D341Med (cell line): ENCODE measurements at regions not wholly inside any gene's neighbourhood (a gene's known extent, or its start where the extent isn't known, plus 50 kb on each side); places are given as distances from the start of the nearest gene placed in this dataset.

ENCODE experiments used
- DNase-seq: peaks from one replicate; pipeline ENCODE4 v3.0.0; 2012; ENCODE audit warnings: low spot score

DNA sequence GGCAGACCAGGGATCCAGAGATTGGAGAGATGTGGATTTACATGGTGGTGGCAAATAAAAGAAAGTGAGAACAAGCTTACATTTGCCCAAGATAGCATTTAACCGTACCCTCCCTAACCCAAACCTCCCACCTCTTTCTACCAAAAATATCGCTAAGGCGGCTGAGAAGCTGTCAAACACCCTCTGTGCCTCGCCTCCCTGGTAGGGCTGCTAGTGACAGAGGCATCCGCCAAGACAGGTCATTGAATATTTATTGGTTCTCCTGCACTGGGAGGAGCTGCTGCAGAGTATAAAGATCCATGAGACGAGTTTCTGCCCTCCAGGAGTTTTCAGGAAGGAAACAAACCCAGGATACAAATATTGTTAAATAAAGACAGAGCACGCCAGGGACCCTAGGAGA is 107.3 kb upstream of the TMC3 start:
- no peak for DNase-seq

DNA sequence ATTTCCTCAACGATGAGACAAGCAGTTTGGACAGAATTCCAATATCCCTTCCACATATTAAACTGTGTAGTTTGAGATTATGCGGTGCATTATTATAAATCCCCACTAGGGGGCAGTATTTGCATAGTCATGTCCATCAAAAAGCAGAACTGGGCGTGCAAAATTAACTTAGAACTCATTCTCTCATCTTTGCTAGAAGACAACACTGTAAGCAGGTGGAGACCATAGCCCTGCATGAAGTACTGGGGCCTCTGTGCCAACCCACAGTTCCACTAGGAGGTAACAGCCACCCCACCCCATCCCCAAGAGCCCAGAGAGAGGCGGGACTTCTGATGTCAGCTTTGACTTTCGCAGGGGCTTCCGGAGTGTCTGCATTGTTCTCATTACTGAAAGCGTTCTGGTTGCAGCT is 106.6 kb upstream of the TMC3 start:
- DNase-seq: peak; percentile 52

DNA sequence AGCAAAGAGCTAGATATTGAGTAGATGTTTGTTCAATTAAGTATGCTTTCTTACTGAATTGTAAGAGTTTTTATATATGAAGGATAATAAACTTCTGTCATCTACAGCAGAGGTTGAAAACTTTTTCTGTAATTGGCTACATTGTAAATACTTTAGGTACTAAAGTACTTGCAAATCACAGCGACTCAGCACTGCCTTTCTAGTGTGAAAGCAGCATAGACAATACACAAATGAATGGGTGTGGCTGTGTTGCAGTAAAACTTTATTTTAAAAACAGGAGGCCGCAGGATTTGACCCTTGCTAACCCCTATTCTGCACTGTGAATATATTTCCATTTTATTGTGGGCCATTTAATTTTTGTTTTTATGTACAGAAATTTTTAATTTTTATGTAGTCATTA is 104.3 kb upstream of the TMC3 start:
- DNase-seq: no peak

- DNase-seq: no peak
Observed at GRCh38 chr15:81475926-81476325, 101.9 kb upstream of the TMC3 start.

GRCh38 chr15:81475471-81475870 is 101.5 kb upstream of the TMC3 start:
- DNase-seq: no peak

DNA sequence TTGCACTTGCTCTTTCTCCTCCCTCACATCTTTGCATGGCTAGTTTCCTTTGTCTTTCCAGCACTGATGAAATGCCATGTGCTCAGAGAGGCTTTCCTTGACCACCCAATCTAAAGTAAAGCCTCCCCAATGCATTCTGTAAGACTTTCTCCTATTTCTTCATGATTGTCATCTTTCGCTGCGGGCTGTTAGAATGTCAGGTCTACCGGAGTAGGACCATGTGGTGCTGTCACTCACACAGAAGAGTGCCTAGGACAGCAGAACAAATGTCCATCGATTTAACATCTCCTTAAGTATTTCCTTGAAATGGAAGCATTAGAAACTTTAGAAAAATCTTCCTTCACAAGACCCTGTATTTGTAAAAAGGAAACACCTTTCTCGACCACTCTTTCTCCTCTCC is 99.9 kb upstream of the TMC3 start:
- DNase-seq: no peak

DNA sequence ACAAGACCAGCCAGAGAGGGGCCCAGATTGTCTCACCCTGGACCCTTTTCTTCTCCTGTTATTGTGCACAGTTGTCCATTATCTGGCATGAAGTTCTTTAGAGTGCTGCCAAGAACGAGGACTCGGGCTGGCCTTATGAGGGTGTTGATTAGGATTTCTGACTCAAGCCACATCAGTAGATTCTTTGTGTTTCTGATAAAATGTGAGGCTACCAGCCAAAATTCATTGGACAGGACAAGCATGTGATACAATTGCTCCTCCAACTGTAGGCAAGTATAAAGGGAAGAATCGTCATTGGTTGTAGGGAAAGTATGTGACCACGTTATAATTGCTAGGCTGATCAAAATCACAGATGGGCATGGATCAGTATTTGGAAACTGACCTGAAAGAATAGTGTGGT is 99.2 kb upstream of the TMC3 start:
- no peak for DNase-seq

GRCh38 chr15:81471151-81471550 is 97.1 kb upstream of the TMC3 start:
- DNase-seq: no peak

- no peak for DNase-seq
Observed at GRCh38 chr15:81469154-81469553, 95.1 kb upstream of the TMC3 start.

DNA sequence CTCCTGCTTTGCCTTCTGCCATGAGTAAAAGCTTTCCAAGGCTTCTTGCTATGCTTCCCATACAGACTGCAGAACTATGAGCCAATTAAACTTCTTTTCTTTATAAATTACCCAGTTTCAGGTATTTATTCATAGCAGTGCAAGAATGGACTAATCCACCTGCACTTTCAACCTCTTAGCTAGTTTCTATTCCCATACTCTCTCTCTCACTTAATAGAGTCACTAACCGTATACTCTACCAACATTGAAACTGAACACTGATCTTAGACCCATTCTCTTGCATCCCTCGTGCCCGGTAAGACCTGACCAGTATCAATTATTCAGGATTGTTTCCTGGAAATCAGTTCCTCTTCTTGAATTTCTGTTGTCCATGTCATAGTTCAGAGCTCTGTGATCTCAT is 92.7 kb upstream of the TMC3 start:
- DNase-seq: no peak

DNA sequence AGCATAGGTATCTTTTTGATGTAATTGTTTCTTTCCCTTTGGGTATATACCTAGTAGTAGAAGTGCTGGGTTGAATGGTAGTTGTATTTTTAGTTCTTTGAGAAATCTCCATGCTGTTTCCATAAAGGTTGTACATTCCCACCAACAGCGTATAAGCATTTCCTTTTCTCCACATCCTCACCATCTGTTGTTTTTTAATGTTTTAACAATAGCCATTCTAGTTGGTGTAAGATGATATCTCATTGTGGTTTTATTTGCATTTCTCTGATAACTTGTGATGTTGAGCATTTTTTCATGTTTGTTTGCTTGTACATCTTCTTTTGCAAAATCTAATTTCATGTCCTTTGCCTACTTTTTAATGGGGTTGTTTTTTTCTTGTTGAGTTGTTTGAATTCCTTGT is 80.0 kb upstream of the TMC3 start:
- DNase-seq: no peak

DNA sequence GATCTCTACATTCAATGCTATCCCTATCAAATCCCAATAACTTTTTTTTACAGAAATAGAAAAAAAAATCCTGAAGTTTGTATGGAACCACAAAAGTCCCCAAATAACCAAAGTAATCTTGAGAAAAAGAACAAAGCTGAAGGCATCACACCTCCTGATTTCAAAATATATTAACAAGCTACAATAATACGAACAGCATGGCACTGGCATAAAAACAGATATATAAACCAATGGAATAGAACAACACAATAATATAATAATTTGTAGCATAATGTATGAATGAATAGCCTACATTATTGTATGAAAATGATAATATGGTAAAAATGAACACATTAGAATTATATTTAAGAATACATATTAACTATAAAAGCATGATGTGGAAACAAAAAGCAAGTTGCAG is 76.7 kb upstream of the TMC3 start:
- no peak for DNase-seq

GRCh38 chr15:81449836-81450474 is 75.9 kb upstream of the TMC3 start:
- no peak for DNase-seq

DNA sequence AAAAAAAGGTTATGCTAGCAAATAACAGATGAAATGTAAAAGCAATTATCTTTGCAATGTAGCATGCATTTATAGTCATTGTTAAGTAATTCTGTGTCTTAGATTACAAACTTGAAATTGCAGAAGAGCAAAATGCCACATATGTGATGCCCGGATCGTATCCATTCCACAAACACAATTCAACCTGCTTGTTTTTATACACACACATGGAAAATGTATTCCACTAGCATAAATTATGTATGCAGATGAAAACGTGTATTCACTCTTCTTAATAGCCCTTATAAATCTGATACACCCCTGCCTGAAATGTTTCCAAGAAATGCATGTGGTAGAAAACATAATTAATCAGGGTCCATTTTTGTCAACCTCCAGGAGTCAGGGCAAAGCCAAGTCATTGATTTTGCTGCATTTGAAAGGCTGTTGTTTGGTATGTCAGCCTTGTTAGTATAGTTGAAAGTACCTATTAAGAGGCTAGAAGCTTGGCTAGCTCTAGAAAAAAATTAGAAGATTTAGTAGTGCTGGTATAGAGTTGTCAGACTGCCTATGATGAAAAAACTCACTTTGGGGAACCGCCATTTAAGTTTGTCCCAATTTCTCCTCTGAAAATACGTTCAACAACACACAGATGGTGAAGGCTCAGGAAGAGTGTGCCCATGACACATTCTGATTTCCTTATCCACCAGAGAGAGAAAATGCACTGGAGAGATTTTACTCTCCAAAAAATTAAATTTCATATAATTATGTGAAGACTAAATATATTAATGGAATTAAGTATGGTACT is 69.2 kb upstream of the TMC3 start:
- no peak for DNase-seq

DNA sequence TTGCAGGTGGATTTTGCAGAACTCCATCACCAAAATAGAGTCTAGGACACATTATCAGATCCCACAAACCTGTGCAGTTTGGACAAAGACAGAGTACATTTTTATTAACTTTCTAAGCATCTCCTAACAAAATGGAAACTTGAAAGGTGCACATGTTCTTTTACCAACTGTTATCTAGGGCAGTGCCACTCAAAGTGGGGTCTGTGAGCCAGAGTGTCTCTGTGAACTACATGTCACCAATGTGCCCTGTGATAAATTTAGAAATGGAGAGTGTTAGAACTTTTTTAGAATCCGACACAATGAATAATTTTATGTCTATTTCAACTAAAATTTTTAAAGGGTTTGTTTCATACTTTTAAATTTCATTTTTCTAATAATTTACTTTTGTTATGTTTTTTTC is 68.4 kb upstream of the TMC3 start:
- no peak for DNase-seq

- DNase-seq: no peak
Observed at GRCh38 chr15:81434851-81435250, 60.8 kb upstream of the TMC3 start.

- DNase-seq: no peak
Observed at GRCh38 chr15:81433462-81433861, 59.4 kb upstream of the TMC3 start.

DNA sequence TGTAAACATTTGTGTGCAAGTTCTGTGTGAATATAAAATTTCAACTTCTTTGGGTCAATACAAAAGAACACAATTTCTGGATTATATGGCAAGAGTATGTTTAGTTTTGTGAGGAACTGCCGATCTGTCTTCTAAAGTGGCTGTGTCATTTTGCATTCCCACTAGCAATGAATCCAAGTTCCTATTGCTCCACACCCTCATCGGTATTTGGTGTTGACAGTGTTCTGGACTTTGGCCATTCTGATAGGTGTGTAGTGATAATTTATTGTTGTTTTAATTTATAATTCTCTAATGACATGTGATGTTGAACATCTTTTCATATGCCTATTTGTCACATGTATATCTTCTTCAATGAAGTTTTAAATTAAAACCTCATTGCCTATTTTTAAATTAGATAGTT is 58.2 kb upstream of the TMC3 start:
- DNase-seq: no peak

DNA sequence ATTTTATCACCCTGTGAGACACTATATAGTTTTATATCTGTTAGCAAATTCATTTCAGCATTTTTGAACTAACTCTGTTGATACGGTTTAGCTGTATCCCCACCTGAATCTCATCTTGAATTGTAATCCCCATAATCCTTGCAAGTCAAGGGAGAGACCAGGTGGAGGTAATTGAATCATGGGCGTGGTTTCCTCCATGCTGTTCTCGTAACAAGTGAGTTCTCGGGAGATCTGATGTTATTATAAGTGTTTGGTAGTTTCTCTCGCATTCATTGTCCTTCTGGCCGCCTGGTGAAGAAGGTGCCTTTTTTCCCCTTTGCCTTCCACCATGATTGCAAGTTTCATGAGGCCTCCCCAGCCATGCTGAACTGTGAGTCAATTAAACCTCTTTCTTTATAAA is 53.2 kb upstream of the TMC3 start:
- no peak for DNase-seq

DNA sequence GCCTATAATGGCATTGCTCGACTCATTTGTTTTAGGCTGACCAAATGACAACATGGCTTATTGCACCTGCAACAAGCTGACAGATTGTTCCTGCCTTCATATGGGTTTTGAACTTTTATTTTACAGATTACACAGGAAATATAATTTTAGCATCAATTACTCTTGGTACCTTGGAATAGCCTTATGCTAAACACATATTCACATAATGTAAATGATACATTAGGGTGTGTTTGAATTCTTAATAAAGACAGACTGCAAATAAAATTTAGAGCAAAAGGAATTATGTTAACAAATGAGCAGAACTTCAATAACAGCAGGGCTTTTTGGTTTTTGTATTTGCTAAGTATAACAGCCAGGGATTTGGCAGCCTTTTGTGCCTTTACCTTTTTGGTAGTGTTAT is 51.9 kb upstream of the TMC3 start:
- no peak for DNase-seq
